ENCODE measurements at regions not wholly inside any gene's neighbourhood (a gene's known extent, or its start where the extent isn't known, plus 50 kb on each side); places are given as distances from the start of the nearest gene placed in this dataset.

GRCh38 chr21:16777041-16777720 lies 735.7 kb upstream of the CXADR start:
- 55 to 73% (median 63%) methylated on average over 6 of the region's 6 CpGs for WGBS, 5 donors
- intact Hi-C loops (cut with DNase I; ENCODE audit: low total_unique reads) = no loop called here
- Histone ChIP-seq H3K4me3 (no peak overlapping the region), H3K9me3 (peaks cover 0 to 16% (median 1%) of the 10 kb centered on the region in 8 donors), H3K4me1 (no peaks in the 10 kb centered on the region), H3K27me3 (replicated peaks in 1 of 7) (no peaks in the 10 kb centered on the region), H3K27ac (no peak overlapping the region), H3K36me3 (no peaks in the 10 kb centered on the region)
- DNase-seq = no peak
- TF ChIP-seq POLR2A (IDR thresholded peaks at IDR 0.05) = no peak

- Histone ChIP-seq H3K4me3 (no peak overlapping the region), H3K9me3 (peaks cover 0 to 29% (median 15%) of the 10 kb centered on the region in 8 donors), H3K36me3 (no peaks in the 10 kb centered on the region), H3K27me3 (replicated peaks in 1 of 7) (no peaks in the 10 kb centered on the region), H3K27ac (no peak overlapping the region), H3K4me1 (no peaks in the 10 kb centered on the region)
- intact Hi-C loops (cut with DNase I; ENCODE audit: low total_unique reads) = no loop called here
- TF ChIP-seq POLR2A (IDR thresholded peaks at IDR 0.05) (no peak), POLR2AphosphoS5 (IDR thresholded peaks at IDR 0.05) (no peak), CTCF (IDR thresholded peaks at IDR 0.05 in 8 of 11, conservative IDR thresholded peaks at IDR 0.05 in 3 of 11) (no peak)
- 31 to 45% (median 40%) methylated on average over 2 of the region's 2 CpGs for WGBS, 5 donors
- DNase-seq = no peak
Observed at GRCh38 chr21:16788584-16788983, 724.3 kb upstream of the CXADR start.

- intact Hi-C loops (cut with DNase I; ENCODE audit: low total_unique reads) = no loop called here
Observed at GRCh38 chr21:16789636-16790035, 723.2 kb upstream of the CXADR start.

DNA sequence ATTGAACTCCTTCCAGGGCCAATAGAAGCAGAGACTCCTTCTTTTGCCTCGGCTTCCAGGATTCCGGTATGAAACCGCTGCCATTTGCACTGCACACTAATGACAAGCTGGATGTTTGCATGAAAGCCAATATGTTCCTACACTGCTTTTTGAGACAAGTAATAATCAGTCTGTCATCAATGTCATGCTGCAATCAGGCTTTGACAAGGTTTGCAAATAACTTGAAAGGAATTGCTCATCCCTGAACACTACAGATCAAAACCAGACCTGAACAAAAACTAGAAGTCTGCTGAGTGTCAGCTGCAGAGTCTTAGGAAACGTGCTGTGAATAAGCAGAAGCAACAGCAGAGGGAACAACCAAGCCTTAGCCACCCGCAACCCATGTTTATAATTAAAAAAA lies 720.7 kb upstream of the CXADR start:
- no peak for DNase-seq
- Histone ChIP-seq H3K36me3 (no peaks in the 10 kb centered on the region), H3K9me3 (peaks cover 0 to 5% (median 0%) of the 10 kb centered on the region in 8 donors), H3K27ac (no peak overlapping the region), H3K4me3 (no peak overlapping the region), H3K27me3 (replicated peaks in 1 of 7) (no peaks in the 10 kb centered on the region), H3K4me1 (no peaks in the 10 kb centered on the region)
- intact Hi-C loops (cut with DNase I; ENCODE audit: low total_unique reads) = no loop called here
- 73 to 85% (median 80%) methylated on average over 5 of the region's 5 CpGs for WGBS, 5 donors
- TF ChIP-seq POLR2AphosphoS5 (IDR thresholded peaks at IDR 0.05) (no peak), POLR2A (IDR thresholded peaks at IDR 0.05) (no peak), CTCF (IDR thresholded peaks at IDR 0.05 in 8 of 11, conservative IDR thresholded peaks at IDR 0.05 in 3 of 11) (no peak)

More at GRCh38 chr21:16789636-16790035, 723.2 kb upstream of the CXADR start:
- 76 to 83% (median 81%) methylated on average over 3 of the region's 3 CpGs for WGBS, 5 donors
- DNase-seq = no peak
- H3K27ac ChIP-seq = no peak overlapping the region
- TF ChIP-seq CTCF (IDR thresholded peaks at IDR 0.05 in 8 of 11, conservative IDR thresholded peaks at IDR 0.05 in 3 of 11) = no peak
- no peak for TF ChIP-seq POLR2A (IDR thresholded peaks at IDR 0.05)
- no peak for TF ChIP-seq POLR2AphosphoS5 (IDR thresholded peaks at IDR 0.05)
- no peaks in the 10 kb centered on the region for H3K27me3 ChIP-seq (replicated peaks in 1 of 7)
- peaks cover 0 to 19% (median 11%) of the 10 kb centered on the region in 8 donors for H3K9me3 ChIP-seq
- no peak overlapping the region for H3K4me3 ChIP-seq
- no peaks in the 10 kb centered on the region for H3K4me1 ChIP-seq
- no peaks in the 10 kb centered on the region for H3K36me3 ChIP-seq

Measured in spleen (tissue), 11 donors.